ENCODE measurements at regions not wholly inside any gene's neighbourhood (a gene's known extent, or its start where the extent isn't known, plus 50 kb on each side); places are given as distances from the start of the nearest gene placed in this dataset.

- DNase-seq (ENCODE audit: low spot score), result no peak
- TF ChIP-seq ATF6 (CRISPR knock-in tag; IDR thresholded peaks at IDR 0.05) (no peak), ZNF219 (CRISPR knock-in tag; IDR thresholded peaks at IDR 0.05; ENCODE audit: borderline replicate concordance) (no peak), ZNF232 (CRISPR knock-in tag; IDR thresholded peaks at IDR 0.05) (no peak), NFE2L1 (CRISPR knock-in tag; IDR thresholded peaks at IDR 0.05) (no peak), ZNF512 (CRISPR knock-in tag; IDR thresholded peaks at IDR 0.05; ENCODE audit: borderline replicate concordance) (no peak), ZNF671 (CRISPR knock-in tag; IDR thresholded peaks at IDR 0.05) (no peak), NR1H2 (CRISPR knock-in tag; IDR thresholded peaks at IDR 0.05) (no peak), ZNF263 (CRISPR knock-in tag; IDR thresholded peaks at IDR 0.05; ENCODE audit: low read depth) (no peak), STAT6 (CRISPR knock-in tag; conservative IDR thresholded peaks at IDR 0.05; ENCODE audit: low read depth) (no peak), JUN (CRISPR knock-in tag; IDR thresholded peaks at IDR 0.05) (no peak), ZNF138 (CRISPR knock-in tag; conservative IDR thresholded peaks at IDR 0.05) (no peak), ZNF416 (CRISPR knock-in tag; IDR thresholded peaks at IDR 0.05) (no peak), KAT7 (CRISPR knock-in tag; IDR thresholded peaks at IDR 0.05; ENCODE audit: borderline replicate concordance) (no peak), FOXK1 (CRISPR knock-in tag; IDR thresholded peaks at IDR 0.05) (no peak), AR (CRISPR knock-in tag; IDR thresholded peaks at IDR 0.05) (no peak)
- no peak for ATAC-seq
- Mint-ChIP-seq H3K9me3 (peaks cover 7% of the 10 kb centered on the region), H3K27ac (no peak overlapping the region), H3K27me3 (ENCODE audit: low read depth) (no peaks in the 10 kb centered on the region), H3K36me3 (no peaks in the 10 kb centered on the region), H3K4me3 (no peak overlapping the region), H3K4me1 (no peaks in the 10 kb centered on the region)
- CTCF ChIA-PET, result no interaction called here
- POLR2A ChIA-PET, result no interaction called here
Measured at GRCh38 chr4:94397635-94398034, 54.1 kb upstream of the PDLIM5 start.

- H3K4me1 Mint-ChIP-seq, result no peaks in the 10 kb centered on the region
- ChIA-PET POLR2A (no interaction called here), CTCF (no interaction called here)
- H3K36me3 Mint-ChIP-seq, result no peaks in the 10 kb centered on the region
- TF ChIP-seq MAX (CRISPR knock-in tag; IDR thresholded peaks at IDR 0.05), result no peak
- no peak for TF ChIP-seq ARID4B (CRISPR knock-in tag; IDR thresholded peaks at IDR 0.05; ENCODE audit: borderline replicate concordance)
- no peak for TF ChIP-seq ESRRA (CRISPR knock-in tag; IDR thresholded peaks at IDR 0.05; ENCODE audit: borderline replicate concordance)
- ATAC-seq (no peak), DNase-seq (ENCODE audit: low spot score) (no peak)
- peaks cover 9% of the 10 kb centered on the region for H3K9me3 Mint-ChIP-seq
- no peak overlapping the region for H3K4me3 Mint-ChIP-seq
- no peaks in the 10 kb centered on the region for H3K27me3 Mint-ChIP-seq (ENCODE audit: low read depth)
- H3K27ac Mint-ChIP-seq, result no peak overlapping the region
Measured at GRCh38 chr4:94399277-94399676, 52.5 kb upstream of the PDLIM5 start.

Measured in WTC11 (cell line).